ENCODE measurements at regions not wholly inside any gene's neighbourhood (a gene's known extent, or its start where the extent isn't known, plus 50 kb on each side); places are given as distances from the start of the nearest gene placed in this dataset.
"Not testable (repeated sequence)": the region's sequence is repeated elsewhere in the genome, so short reads cannot be mapped to it uniquely, and the experiment has no call there.

DNA sequence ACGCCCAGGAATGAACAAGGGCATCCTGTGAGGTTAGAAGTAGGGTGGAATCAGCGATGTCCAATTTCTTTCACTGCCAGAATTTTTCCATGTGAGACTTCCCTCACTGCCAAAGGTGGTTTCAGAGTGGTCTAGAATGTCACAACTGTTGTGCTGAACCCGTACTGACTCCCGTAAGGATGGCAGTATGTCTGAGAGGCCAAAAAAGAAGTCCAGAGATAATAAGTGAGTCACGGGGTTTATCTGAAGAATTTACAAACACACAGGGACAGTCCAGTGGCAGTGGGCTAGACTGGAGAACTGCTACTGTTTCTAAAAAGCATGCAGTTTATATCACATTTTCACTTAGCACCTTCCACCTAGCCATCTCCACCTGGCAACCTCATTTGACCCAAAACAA lies 160.6 kb upstream of the ATP10A start:
- intact Hi-C loops (cut with DNase I) = no loop called here
- DNase-seq (no peak), ATAC-seq (ENCODE audit: poor library complexity) (no peak)

DNA sequence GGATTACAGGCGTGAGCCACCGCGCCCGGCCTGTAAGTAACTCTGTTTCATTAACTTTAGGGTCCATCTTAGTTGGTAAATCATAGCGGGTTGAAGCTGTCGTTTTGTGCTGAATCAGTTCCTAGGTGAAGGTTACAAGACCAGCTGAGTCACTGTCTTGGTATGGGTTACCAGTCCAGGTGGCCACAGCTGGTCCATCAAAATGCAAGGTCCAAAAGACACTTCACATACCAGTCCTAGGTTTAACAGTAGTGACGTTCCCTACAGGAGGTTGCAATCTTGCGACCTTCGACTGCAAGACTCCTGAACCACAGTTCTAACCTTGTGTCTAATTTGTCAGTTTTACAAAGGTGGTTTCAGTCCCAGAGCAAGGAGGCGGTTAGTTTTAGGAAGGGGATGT lies 160.1 kb upstream of the ATP10A start:
- intact Hi-C loops (cut with DNase I) = no loop called here
- no peak for DNase-seq
- ATAC-seq (ENCODE audit: poor library complexity) = no peak

DNA sequence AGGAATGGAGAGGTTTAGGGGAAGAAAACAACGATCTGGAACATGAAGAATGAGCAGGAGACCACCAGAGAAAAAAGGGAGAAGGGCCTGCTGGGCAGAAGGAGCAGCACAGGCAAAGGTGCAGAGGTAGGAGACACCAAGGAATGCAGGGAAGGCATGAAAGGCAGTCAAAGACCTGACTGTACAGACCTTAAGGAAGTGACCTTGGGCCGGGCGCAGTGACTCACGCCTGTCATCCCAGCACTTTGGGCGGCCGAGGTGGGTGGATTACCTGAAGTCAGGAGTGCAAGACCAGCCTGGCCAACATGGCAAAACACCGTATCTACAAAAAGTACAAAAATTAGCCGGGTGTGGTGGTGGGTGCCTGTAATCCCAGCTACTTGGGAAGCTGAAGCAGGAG lies 157.7 kb upstream of the ATP10A start:
- DNase-seq = no peak
- intact Hi-C loops (cut with DNase I) = no loop called here
- no peak for ATAC-seq (ENCODE audit: poor library complexity)

DNA sequence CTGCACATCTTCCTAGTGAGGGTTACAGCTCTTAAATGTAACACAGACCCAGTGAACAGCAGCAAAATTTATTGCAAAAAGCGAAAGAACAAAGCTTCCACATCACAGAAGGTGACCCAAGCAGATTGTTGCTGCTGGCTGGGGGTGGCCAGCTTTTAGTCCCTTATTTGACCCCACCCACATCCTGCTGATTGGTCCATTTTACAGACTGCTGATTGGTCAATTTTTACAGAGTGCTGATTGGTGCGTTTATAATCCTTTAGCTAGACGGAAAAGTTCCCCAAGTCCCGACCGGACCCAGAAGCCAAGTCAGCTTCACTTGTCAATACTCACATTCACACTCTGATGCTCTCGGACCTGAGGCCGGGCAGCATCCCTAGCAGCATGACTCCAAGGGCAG lies 154.5 kb upstream of the ATP10A start:
- ATAC-seq (ENCODE audit: poor library complexity) = no peak
- intact Hi-C loops (cut with DNase I) = no loop called here
- no peak for DNase-seq

DNA sequence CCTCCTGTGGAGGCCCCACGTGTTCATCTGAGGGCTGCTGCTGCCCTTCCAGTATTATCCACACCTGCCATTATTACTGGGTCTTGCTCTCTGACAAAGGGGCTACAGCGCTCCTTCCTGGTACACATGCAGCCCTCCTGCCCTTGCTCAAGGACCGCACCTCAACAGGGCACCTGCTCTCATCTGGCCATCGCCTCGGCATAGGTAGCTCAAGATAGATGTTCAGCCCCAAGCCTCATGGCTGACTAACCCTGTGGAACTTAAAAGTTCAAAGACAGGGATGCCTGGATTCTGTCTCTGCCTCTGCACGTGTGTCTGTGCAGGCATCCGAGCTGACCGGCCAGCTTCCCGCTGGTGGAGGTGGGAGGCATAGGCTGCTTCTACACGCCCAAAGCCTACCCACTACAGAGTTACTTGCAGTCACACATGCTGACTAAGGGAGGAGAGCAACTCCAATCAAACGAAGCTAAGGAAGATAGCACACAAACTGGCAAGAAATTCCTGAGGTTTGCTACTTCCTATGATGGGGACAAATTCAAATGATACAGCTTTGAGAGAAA lies 152.5 kb upstream of the ATP10A start:
- DNase-seq = no peak
- ATAC-seq (ENCODE audit: poor library complexity) = no peak
- intact Hi-C loops (cut with DNase I) = no loop called here

DNA sequence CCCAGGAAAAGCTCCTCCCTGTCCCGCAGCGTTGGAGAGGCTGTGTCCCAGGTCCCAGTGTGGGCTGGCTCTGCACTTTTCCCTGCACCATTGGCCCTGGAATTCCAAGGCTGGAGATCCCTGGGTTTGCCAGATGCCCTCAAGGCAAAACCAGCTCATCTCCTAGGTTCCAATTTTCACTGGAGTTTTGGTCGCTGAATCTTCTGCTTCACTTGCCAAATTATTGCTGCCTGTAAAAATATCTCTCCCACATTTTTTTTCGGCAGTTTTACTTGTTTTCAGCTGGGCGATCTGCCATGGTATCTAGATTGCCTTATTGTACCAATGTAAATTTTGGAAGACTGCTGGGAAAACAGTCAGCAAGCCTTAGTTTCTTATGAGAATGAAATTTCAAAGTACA lies 150.9 kb upstream of the ATP10A start:
- intact Hi-C loops (cut with DNase I) = no loop called here
- DNase-seq (no peak), ATAC-seq (ENCODE audit: poor library complexity) (no peak)

DNA sequence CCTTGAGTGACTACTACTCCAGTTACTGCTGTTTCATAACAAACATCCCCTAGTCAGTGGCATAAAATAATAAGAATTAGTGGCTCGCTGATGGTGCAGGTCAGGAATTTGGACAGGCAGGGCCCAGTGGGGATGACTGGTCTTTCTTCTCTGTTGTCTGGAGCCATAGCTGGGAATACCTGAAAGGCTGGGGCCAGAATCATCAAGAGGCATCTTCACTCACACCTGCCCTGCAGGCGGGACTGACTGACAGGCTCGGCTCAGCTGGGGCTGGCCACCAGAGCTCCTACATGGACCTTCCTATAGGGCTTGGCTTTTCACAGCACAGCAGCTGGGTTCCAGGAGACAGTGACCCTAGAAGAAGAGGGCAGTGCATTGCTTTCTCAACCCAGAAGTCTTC lies 148.8 kb upstream of the ATP10A start:
- intact Hi-C loops (cut with DNase I) = no loop called here
- ATAC-seq (ENCODE audit: poor library complexity) = no peak
- DNase-seq = no peak

DNA sequence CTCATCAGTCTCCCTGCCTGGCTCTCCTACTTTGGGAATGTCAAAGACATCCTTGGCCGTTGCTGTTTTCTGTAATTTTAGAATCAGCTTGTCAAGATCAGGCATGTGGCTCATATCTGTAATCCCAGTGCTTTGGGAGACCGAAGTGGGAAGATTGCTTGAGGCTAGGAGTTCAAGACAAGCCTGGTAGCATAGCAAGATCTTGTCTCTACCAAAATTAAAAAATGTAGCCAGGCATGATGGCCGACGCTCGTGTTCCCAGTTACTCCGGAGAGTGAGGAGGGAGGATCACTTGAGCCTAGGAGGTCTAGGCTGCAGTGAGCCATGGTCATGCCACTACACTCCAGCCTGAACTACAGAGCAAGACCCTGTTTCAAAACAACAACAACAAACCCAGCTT lies 144.0 kb upstream of the ATP10A start:
- intact Hi-C loops (cut with DNase I) = no loop called here
- DNase-seq = no peak

DNA sequence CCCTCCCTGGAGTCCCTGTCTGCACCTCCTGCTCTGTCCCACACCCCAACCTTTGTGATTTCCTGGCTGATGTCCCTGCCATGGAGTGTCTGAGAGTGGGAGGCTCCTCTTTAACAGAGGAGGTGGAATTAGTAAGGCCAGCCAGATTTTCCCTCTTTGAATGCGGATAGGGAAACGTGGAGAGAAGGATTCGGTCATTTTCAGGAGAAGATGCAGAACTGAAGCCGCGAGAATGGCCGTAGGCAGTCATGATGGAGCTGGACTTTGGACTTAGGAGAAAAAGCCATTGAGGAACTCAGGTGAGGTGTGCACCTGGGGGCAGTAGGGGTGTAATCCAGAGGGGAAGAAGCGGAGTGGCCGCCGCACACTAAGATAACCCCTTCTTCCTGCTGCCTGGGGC lies 138.1 kb upstream of the ATP10A start:
- DNase-seq (no peak), ATAC-seq (ENCODE audit: poor library complexity) (no peak)
- intact Hi-C loops (cut with DNase I) = no loop called here

More for the DNA sequence above, 144.0 kb upstream of the ATP10A start:
- ATAC-seq (ENCODE audit: poor library complexity) = no peak

DNA sequence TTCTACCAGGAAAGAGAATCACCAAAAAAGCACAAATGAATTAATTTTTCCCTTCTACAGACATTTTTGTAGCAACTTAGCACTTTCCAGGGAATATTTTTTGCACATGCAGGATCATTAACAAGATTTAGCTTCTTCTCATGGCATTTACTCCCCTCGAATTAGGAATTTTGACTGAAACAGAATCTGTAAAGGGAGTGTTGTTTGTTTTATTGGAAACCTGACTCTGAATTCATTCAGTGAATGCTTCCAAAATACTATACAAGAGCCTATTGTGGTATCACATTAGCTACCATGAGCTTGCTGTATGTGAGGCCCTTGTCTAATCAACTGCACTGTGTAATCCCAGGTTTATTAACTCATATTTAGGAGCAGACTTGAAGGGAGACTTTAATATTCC lies 130.4 kb upstream of the ATP10A start:
- intact Hi-C loops (cut with DNase I) = no loop called here
- ATAC-seq (ENCODE audit: poor library complexity) = no peak
- no peak for DNase-seq

DNA sequence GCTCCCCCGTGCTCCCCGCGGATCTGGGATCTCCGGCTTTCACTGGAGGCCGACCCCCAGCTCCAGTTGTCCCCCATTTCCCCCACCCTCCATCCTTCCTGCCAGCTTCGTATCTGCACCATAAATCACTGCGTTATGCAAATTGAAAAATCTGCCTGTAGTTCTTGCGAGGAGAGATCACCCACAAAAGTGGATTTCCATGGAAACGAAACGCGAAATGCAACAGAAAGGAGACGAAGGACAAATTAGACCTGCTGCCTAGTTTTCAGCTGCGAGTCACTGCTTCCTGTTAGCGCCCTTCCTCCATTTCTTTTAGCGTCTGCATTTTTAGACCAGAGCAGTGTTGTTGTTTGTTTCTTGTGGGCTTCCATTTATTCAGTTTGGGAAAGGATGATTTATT lies 127.1 kb upstream of the ATP10A start:
- DNase-seq = no peak
- ATAC-seq (ENCODE audit: poor library complexity) = no peak
- intact Hi-C loops (cut with DNase I) = no loop called here

DNA sequence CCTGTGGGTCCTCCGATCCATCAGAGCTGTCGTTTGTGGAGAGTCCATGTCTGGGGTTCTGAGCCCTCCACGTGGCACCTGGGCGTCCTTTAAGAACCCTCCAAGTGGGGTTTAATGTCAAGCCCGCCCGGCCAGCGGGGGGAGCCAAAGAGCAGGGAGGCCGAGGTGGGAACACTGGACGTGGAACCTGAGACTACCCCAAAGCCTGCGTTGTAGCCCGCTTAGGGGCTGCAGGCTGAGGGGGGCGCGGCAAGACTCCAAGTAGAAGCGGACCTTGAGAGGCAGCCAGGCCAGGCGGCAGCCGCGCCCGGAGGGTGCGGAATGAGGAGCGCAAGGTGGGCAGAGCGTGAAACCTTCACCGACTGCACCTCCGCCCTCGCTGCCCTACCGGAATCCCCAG lies 126.2 kb upstream of the ATP10A start:
- DNase-seq (no peak), ATAC-seq (ENCODE audit: poor library complexity) (no peak)
- intact Hi-C loops (cut with DNase I) = no loop called here

DNA sequence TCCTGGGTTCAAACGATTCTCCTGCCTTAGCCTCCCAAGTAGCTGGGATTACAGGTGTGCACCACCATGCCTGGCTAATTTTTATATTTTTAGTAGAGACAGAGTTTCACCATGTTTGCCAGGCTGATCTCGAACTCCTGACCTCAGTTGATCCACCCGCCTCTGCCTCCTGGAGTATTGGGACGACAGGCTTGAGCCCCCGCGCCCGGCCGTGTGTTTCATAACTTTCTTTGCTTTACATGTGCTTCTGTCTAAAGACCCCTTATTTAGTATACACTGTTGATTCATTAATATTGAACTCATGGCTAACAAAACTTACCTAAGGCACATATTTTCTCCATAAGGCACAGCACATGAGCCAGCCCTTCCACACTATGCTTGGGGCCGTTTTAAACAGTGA lies 125.6 kb upstream of the ATP10A start:
- intact Hi-C loops (cut with DNase I); DNase-seq; ATAC-seq (ENCODE audit: poor library complexity): not testable (repeated sequence)

DNA sequence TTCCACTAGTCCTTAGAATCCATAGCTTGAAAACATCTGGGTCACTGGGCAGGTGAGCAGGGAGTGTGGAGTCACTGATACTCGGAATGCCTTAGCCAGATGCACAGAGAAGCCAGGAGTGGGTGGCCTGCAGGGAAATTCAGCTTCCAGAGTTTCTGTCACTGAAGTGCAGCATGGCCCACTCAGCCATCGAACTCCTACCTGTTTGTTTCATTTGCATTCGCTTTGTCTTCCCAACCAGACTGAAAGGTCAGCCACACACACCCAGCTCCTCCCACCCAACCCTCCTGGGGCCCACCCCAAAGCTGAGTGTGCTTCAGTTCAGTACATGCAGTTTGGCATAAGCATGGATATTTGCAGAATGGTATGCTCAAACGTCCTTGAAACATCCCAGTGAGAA lies 124.5 kb upstream of the ATP10A start:
- intact Hi-C loops (cut with DNase I) = no loop called here
- ATAC-seq (ENCODE audit: poor library complexity) (no peak), DNase-seq (no peak)

DNA sequence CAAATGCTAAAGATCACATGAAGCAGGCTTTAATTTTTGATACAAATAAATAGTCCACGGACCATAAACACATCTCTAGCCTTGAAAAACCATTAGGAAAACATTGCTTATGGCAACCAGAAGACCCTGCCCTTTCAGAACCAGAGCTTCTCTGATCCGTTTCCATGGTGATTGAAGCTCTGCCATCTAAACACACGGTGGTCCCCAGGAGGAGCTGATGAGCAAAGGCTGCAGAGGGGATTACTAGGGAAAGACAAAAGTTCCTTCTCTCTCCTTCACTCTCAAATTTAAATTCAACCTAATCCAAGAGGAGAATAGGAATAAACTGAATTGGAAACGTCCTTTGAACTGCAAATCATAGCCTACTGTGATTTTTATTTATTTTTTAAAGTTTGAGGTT lies 122.0 kb upstream of the ATP10A start:
- intact Hi-C loops (cut with DNase I) = no loop called here
- ATAC-seq (ENCODE audit: poor library complexity) = no peak
- no peak for DNase-seq

DNA sequence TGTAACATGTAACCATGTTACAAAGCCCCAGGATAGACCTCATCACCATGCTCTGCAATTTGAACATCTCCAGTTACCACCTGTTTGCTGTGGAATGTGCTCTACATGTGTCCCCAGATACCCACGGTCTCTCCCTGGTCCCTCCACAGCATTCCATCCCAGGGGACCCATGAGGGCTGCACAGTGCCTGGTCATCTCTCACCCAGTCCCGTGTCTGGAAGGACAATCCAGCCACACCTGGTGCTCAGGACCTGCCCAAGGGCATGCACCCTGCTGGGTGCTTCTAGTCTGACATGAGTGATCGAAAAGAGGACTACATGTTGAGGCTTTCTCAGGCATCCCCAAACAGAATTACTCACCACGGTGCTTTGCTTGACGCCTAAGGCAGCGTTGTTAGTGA lies 119.6 kb upstream of the ATP10A start:
- intact Hi-C loops (cut with DNase I) = no loop called here

DNA sequence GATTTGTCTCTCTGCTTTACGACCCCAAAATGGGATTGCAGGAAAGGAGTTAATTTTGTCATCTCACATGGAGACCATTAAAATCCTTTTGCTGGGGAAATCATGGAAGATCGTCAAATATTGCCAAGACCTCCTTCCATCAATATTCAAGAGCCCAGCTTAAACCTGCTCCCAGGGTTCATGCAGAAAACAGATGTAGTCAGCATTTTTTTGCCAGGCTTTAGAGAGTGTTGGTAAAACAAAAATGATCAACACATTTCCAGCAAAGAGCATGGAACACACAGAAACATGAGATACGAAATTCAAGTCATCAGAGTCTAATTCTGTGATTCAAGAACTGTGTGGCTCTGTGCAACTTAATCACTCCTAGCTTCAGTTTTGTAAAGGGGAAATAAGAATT lies 118.0 kb upstream of the ATP10A start:
- no peak for ATAC-seq (ENCODE audit: poor library complexity)
- intact Hi-C loops (cut with DNase I) = no loop called here

More for the DNA sequence above, 119.6 kb upstream of the ATP10A start:
- DNase-seq = no peak
- no peak for ATAC-seq (ENCODE audit: poor library complexity)

DNA sequence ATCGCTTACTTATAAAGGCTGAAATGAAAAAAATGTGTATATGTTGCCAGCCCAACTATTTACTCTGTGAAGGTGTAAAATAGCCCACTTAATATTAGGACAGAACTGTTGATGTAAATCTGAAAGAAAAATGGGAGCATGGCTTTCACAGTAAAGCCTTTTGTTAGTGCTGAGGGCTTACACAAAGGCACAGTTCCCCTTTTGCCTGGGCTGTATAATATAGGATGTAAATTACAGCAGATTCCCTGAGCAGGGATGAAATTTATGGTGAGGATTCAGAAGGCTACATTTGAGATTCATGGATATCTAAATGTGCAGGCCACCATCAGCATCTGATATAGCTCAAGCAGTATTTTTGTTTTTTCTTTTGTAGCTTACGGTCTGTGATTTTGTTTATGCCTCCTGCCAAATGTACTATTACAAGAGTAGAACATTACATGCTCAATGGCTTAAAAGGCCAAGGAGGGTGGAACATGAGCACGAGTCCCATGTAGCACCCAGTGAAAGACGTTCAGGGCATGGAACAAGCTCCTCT lies 109.1 kb upstream of the ATP10A start:
- ATAC-seq (ENCODE audit: poor library complexity) = no peak
- DNase-seq = no peak
- intact Hi-C loops (cut with DNase I) = no loop called here

More for the DNA sequence above, 118.0 kb upstream of the ATP10A start:
- no peak for DNase-seq

DNA sequence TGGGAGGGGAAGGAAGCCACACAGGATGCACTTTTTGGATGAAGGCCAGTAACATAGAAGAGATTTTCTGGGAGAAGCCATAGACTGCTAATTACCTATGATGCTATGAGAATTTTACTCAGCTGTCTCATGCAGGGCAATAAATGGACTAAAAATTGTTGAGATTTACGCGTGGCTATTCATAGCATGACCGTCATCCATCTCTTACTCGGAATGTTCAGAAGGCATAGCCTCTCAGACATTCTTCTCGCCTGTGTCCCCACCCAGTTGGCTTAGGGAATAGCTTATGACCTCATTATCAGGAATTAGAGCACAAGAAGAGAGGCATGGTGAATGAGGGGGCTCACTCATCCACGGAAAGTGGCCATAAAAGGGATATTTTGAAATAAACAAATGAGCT lies 107.9 kb upstream of the ATP10A start:
- ATAC-seq (ENCODE audit: poor library complexity) = no peak
- intact Hi-C loops (cut with DNase I) = no loop called here
- no peak for DNase-seq

DNA sequence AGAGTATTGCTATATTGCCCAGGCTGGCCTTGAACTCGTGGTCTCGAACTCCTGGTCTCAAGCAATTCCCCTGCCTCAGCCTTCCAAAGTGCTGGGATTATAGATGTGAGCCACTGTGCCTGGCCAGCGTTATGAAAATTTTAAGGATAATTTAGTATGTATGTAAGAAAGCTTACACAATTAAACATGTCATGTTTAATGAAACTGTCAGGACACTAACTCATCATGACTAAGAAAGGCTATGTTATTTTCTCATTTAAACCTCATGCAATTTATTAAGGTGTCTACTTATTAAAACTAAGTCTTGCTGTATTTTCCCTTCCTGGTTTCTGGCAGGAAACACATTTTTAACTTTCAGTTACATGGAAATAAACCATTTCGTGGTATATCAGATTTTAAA lies 106.8 kb upstream of the ATP10A start:
- ATAC-seq (ENCODE audit: poor library complexity) (no peak), DNase-seq (no peak)
- intact Hi-C loops (cut with DNase I) = no loop called here

DNA sequence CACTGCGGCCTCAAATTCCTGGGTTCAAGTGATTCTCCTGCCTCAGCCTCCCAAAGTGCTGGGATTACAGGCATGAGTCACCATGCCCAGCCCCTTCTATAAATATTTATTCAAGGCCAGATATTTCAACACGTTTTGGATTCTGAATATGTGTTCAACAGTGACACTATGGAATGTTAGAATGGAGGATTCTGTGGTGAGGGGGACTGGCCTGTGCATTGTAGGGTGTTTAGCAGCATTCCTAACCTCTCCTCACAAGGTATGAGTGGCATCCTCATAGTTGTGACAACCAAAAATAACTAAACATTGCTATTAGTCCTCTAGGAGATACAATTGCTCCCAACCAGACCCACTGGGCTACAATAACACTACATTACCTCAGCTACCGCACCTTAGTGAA lies 104.0 kb upstream of the ATP10A start:
- ATAC-seq (ENCODE audit: poor library complexity) (no peak), DNase-seq (no peak)
- intact Hi-C loops (cut with DNase I) = no loop called here
